Stimulated activated CD8-positive, alpha-beta memory T cell treated with anti-CD3 and anti-CD28 coated beads, Interleukin-15, amount 100 ng/mL, for 24 hours (primary cell): ENCODE measurements at regions not wholly inside any gene's neighbourhood (a gene's known extent, or its start where the extent isn't known, plus 50 kb on each side); places are given as distances from the start of the nearest gene placed in this dataset.

Experiments
- DNase-seq: peaks from one replicate; pipeline ENCODE4 v3.0.0-alpha.2; 2020; ENCODE audit warnings: low read depth

- no peak for DNase-seq
Measured at GRCh38 chr12:130216031-130216430, 53.8 kb downstream of the FZD10 start.

GRCh38 chr12:130218682-130219081 lies 56.4 kb downstream of the FZD10 start:
- no peak for DNase-seq

- DNase-seq, result no peak
Measured at GRCh38 chr12:130219929-130220705, 57.9 kb downstream of the FZD10 start.

- DNase-seq, result no peak
Measured at GRCh38 chr12:130220706-130221100, 58.4 kb downstream of the FZD10 start.

- DNase-seq, result no peak
Measured at GRCh38 chr12:130222519-130223218, 60.4 kb downstream of the FZD10 start.

GRCh38 chr12:130223767-130224244 lies 61.5 kb downstream of the FZD10 start:
- no peak for DNase-seq

GRCh38 chr12:130224613-130225012 lies 62.3 kb downstream of the FZD10 start:
- DNase-seq, result no peak

GRCh38 chr12:130225347-130225746 lies 63.1 kb downstream of the FZD10 start:
- DNase-seq, result no peak

GRCh38 chr12:130226126-130226525 lies 63.9 kb downstream of the FZD10 start:
- DNase-seq, result no peak

GRCh38 chr12:130226771-130227170 lies 64.5 kb downstream of the FZD10 start:
- no peak for DNase-seq

- no peak for DNase-seq
Measured at GRCh38 chr12:130227641-130228040, 65.4 kb downstream of the FZD10 start.

GRCh38 chr12:130236446-130236845 lies 74.2 kb downstream of the FZD10 start:
- DNase-seq, result no peak

- DNase-seq, result no peak
Measured at GRCh38 chr12:130240831-130241590, 78.7 kb downstream of the FZD10 start.

GRCh38 chr12:130242506-130242905 lies 80.2 kb downstream of the FZD10 start:
- no peak for DNase-seq

GRCh38 chr12:130245251-130245650 lies 83.0 kb downstream of the FZD10 start:
- no peak for DNase-seq

GRCh38 chr12:130246560-130246959 lies 84.3 kb downstream of the FZD10 start:
- DNase-seq, result no peak

- DNase-seq, result no peak
Measured at GRCh38 chr12:130247634-130248237, 85.5 kb downstream of the FZD10 start.

- DNase-seq, result no peak
Measured at GRCh38 chr12:130249376-130249775, 87.1 kb downstream of the FZD10 start.

- no peak for DNase-seq
Measured at GRCh38 chr12:130251236-130251780, 86.4 kb upstream of the PIWIL1 start.

- DNase-seq, result no peak
Measured at GRCh38 chr12:130253866-130254265, 83.8 kb upstream of the PIWIL1 start.

GRCh38 chr12:130254461-130255276 lies 83.0 kb upstream of the PIWIL1 start:
- no peak for DNase-seq
